IMR-90 (cell line): ENCODE measurements at regions not wholly inside any gene's neighbourhood (a gene's known extent, or its start where the extent isn't known, plus 50 kb on each side); places are given as distances from the start of the nearest gene placed in this dataset.

ENCODE experiments used
- ATAC-seq: fragments of 200-7000 bp; cut with Tn5 transposase; 2 replicates; pipeline ENCODE4 v1.9.1; 2020; ENCODE audit warnings: low read depth, mild to moderate bottlenecking, moderate library complexity
- BruUV-seq: library from RNA; stranded (reverse); fragments of 400-500 nt; replicated peaks from 2 replicates; lab custom pipeline; 2021; lab: Mats Ljungman, UMichigan
- CTCF ChIA-PET: fragments of 300-600 bp; formaldehyde crosslinking; extraction: SDS; loops from one replicate; lab custom pipeline; 2021; ENCODE audit warnings: antibody characterized with exemption; lab: Yijun Ruan, JAX
- POLR2A ChIA-PET: fragments of 300-600 bp; sonication (Branson Sonifier 250); formaldehyde crosslinking; loops from one replicate; lab custom pipeline; 2022; ENCODE audit warnings: antibody characterized with exemption; ENCODE audit not compliant: unreplicated experiment; lab: Charles Lee
- DNase-seq: peaks from one replicate; pipeline ENCODE4 v3.0.0; 2013
- H2AFZ ChIP-seq: replicated peaks from 2 replicates; pipeline ENCODE3; 2013; ENCODE audit warnings: low read length, mild to moderate bottlenecking; ENCODE audit not compliant: poor library complexity
- H2AK5ac ChIP-seq: 2 replicates; pipeline ENCODE4 v1.6.1; 2013; ENCODE audit warnings: low read depth, low read length, inconsistent platforms
- H2AK9ac ChIP-seq: replicated peaks from 2 replicates; pipeline ENCODE3; 2013; ENCODE audit warnings: mild to moderate bottlenecking, low read depth, low read length, moderate library complexity; ENCODE audit not compliant: poor library complexity
- H2BK120ac ChIP-seq: 2 replicates; pipeline ENCODE4 v1.6.1; 2013; ENCODE audit warnings: low read depth, low read length, inconsistent platforms
- H2BK15ac ChIP-seq: 3 replicates; pipeline ENCODE4 v1.6.1; 2013; ENCODE audit warnings: low read depth, low read length, inconsistent platforms
- H2BK20ac ChIP-seq: 2 replicates; pipeline ENCODE4 v1.6.1; 2013; ENCODE audit warnings: low read depth, mild to moderate bottlenecking, inconsistent platforms, low read length, moderate library complexity
- H2BK5ac ChIP-seq: 2 replicates; pipeline ENCODE4 v1.6.1; 2013; ENCODE audit warnings: mild to moderate bottlenecking, low read depth, low read length, inconsistent platforms; ENCODE audit not compliant: poor library complexity, severe bottlenecking
- H3K14ac ChIP-seq: replicated peaks from 2 replicates; pipeline ENCODE4 v1.6.1; 2013; ENCODE audit warnings: low read depth, low read length, inconsistent platforms
- H3K18ac ChIP-seq: 2 replicates; pipeline ENCODE4 v1.6.1; 2013; ENCODE audit warnings: low read depth, low read length, control low read depth
- H3K23ac ChIP-seq: 2 replicates; pipeline ENCODE4 v1.6.1; 2013; ENCODE audit warnings: low read depth, low read length, inconsistent platforms
- H3K27ac ChIP-seq: 2 replicates; pipeline ENCODE4 v1.5.1; 2013; ENCODE audit warnings: mild to moderate bottlenecking, control low read depth, low read length; ENCODE audit not compliant: insufficient read depth
- H3K27me3 ChIP-seq: 2 replicates; pipeline ENCODE4 v1.6.1; 2013; ENCODE audit warnings: low read length; ENCODE audit not compliant: control insufficient read depth, insufficient read depth
- H3K36me3 ChIP-seq: 2 replicates; pipeline ENCODE4 v1.6.1; 2013; ENCODE audit warnings: low read length, mixed read lengths; ENCODE audit not compliant: control insufficient read depth, insufficient read depth
- H3K4ac ChIP-seq: 2 replicates; pipeline ENCODE4 v1.6.1; 2013; ENCODE audit warnings: low read depth, low read length, inconsistent platforms
- H3K4me1 ChIP-seq: 2 replicates; pipeline ENCODE4 v1.6.1; 2013; ENCODE audit warnings: low read length, mixed read lengths; ENCODE audit not compliant: control insufficient read depth, insufficient read depth
- H3K4me2 ChIP-seq: 2 replicates; pipeline ENCODE4 v1.6.1; 2013; ENCODE audit warnings: low read depth, mild to moderate bottlenecking, control low read depth, low read length, moderate library complexity
- H3K4me3 ChIP-seq: 2 replicates; pipeline ENCODE4 v1.5.1; 2013; ENCODE audit warnings: low read depth, mild to moderate bottlenecking, control low read depth, low read length, moderate library complexity; ENCODE audit not compliant: insufficient read depth
- H3K56ac ChIP-seq: 2 replicates; pipeline ENCODE4 v1.6.1; 2013; ENCODE audit warnings: low read length, inconsistent platforms; ENCODE audit not compliant: insufficient read depth; ENCODE audit errors: extremely low read depth
- H3K79me1 ChIP-seq, 2 experiments: 2 replicates each; pipeline ENCODE4 v1.6.1; 2013; ENCODE audit warnings: low read length in 2 of 2, inconsistent platforms in 1 of 2, low read depth in 1 of 2
- H3K9ac ChIP-seq: 2 replicates; pipeline ENCODE4 v1.6.1; 2013; ENCODE audit warnings: low read depth, low read length, control low read depth
- H3K9me1 ChIP-seq: 2 replicates; pipeline ENCODE4 v1.6.1; 2013; ENCODE audit warnings: low read length, inconsistent platforms; ENCODE audit not compliant: insufficient read depth
- H3K9me3 ChIP-seq: 2 replicates; pipeline ENCODE4 v1.6.1; 2013; ENCODE audit warnings: low read length; ENCODE audit not compliant: control insufficient read depth, insufficient read depth
- H4K20me1 ChIP-seq: 2 replicates; pipeline ENCODE4 v1.6.1; 2013; ENCODE audit warnings: low read length, inconsistent platforms; ENCODE audit not compliant: insufficient read depth
- H4K5ac ChIP-seq: 2 replicates; pipeline ENCODE4 v1.6.1; 2013; ENCODE audit warnings: mild to moderate bottlenecking, low read depth, low read length, control low read depth
- H4K8ac ChIP-seq, 2 experiments: 2 replicates each; pipeline ENCODE4 v1.6.1; 2013; ENCODE audit warnings: low read depth in 2 of 2, low read length in 2 of 2, control low read depth in 1 of 2, inconsistent platforms in 1 of 2
- H4K91ac ChIP-seq: 2 replicates; pipeline ENCODE4 v1.6.1; 2013; ENCODE audit warnings: low read depth, low read length, inconsistent platforms; ENCODE audit not compliant: insufficient read depth
- BHLHE40 ChIP-seq: fragments of 150-350 bp; IDR thresholded peaks from 2 replicates; pipeline ENCODE4 v1.6.1; 2016; ENCODE audit warnings: mild to moderate bottlenecking, low read depth, low read length
- CEBPB ChIP-seq: IDR thresholded peaks from 2 replicates; pipeline ENCODE4 v1.6.1; 2012; ENCODE audit warnings: low read depth, low read length, improper control_type of control experiment
- CHD1 ChIP-seq: IDR thresholded peaks from 2 replicates; pipeline ENCODE4 v1.6.1; 2012; ENCODE audit warnings: low read depth, low read length, improper control_type of control experiment
- CTCF ChIP-seq: conservative IDR thresholded peaks from 2 replicates; pipeline ENCODE4 v1.5.1; 2012; ENCODE audit warnings: mild to moderate bottlenecking, low read depth, low read length, improper control_type of control experiment
- ELK1 ChIP-seq: fragments of 150-350 bp; IDR thresholded peaks from 2 replicates; pipeline ENCODE4 v1.6.1; 2016; ENCODE audit warnings: low read depth, mild to moderate bottlenecking, low read length, moderate library complexity, borderline replicate concordance
- FOS ChIP-seq: fragments of 150-350 bp; IDR thresholded peaks from 2 replicates; pipeline ENCODE4 v1.6.1; 2016; ENCODE audit warnings: low read depth, low read length
- MAFK ChIP-seq: IDR thresholded peaks from 2 replicates; pipeline ENCODE4 v1.6.1; 2012; ENCODE audit warnings: low read depth, low read length, improper control_type of control experiment
- MAZ ChIP-seq: IDR thresholded peaks from 2 replicates; pipeline ENCODE4 v1.6.1; 2012; ENCODE audit warnings: low read depth, mild to moderate bottlenecking, low read length, improper control_type of control experiment, moderate library complexity, borderline replicate concordance
- MXI1 ChIP-seq: IDR thresholded peaks from 2 replicates; pipeline ENCODE4 v1.6.1; 2012; ENCODE audit warnings: low read depth, mild to moderate bottlenecking, low read length, moderate library complexity, borderline replicate concordance
- NFE2L2 ChIP-seq: fragments of 150-350 bp; IDR thresholded peaks from 2 replicates; pipeline ENCODE4 v1.6.1; 2016; ENCODE audit warnings: low read depth, mild to moderate bottlenecking, low read length
- POLR2A ChIP-seq: IDR thresholded peaks from 2 replicates; pipeline ENCODE4 v1.6.1; 2012; ENCODE audit warnings: mild to moderate bottlenecking, low read depth, low read length
- RAD21 ChIP-seq: IDR thresholded peaks from 2 replicates; pipeline ENCODE4 v1.6.1; 2012; ENCODE audit warnings: low read length, improper control_type of control experiment
- RCOR1 ChIP-seq: IDR thresholded peaks from 2 replicates; pipeline ENCODE4 v1.6.1; 2012; ENCODE audit warnings: mild to moderate bottlenecking, low read length, improper control_type of control experiment; ENCODE audit not compliant: insufficient replicate concordance
- RFX5 ChIP-seq: IDR thresholded peaks from 2 replicates; pipeline ENCODE4 v1.8.0; 2012; ENCODE audit warnings: low read depth, mild to moderate bottlenecking, low read length, moderate library complexity
- SMC3 ChIP-seq: fragments of 150-350 bp; IDR thresholded peaks from 2 replicates; pipeline ENCODE4 v1.6.1; 2016; ENCODE audit warnings: low read depth, mild to moderate bottlenecking, antibody characterized with exemption, low read length, moderate library complexity
- USF2 ChIP-seq: fragments of 150-350 bp; IDR thresholded peaks from 2 replicates; pipeline ENCODE4 v1.6.1; 2017; ENCODE audit warnings: mild to moderate bottlenecking, antibody characterized with exemption, low read length, low read depth
- WGBS, 2 experiments: methylation state at CpG; one replicate each; pipeline versions ENCODE4 v1.1.5 to v1.1.7; 2013; ENCODE audit warnings: missing lambda C conversion rate in 2 of 2; ENCODE audit not compliant: insufficient read length in 1 of 2; ENCODE audit errors: extremely low coverage in 2 of 2; 5-methylcytosine and 5-hydroxymethylcytosine counted together
- dilution Hi-C: fragments of 300-500 bp; cut with HindIII; formaldehyde crosslinking; loops from one replicate; pipeline ENCODE4 v1.14.3; 2018; ENCODE audit warnings: low sequenced_read_pairs; ENCODE audit not compliant: unreplicated experiment
- in situ Hi-C: fragments of 300-500 bp; cut with MboI; formaldehyde crosslinking; loops from 3 replicates; pipeline ENCODE4 v1.14.3; 2019; ENCODE audit warnings: low sequenced_read_pairs, inconsistent platforms, mixed read lengths
- intact Hi-C: fragments of 100-400 bp; cut with micrococcal nuclease; formaldehyde crosslinking; loops from 2 replicates; pipeline ENCODE4 v1.10.0; 2022

- Histone ChIP-seq H3K18ac (no peak overlapping the region), H3K4me3 (no peak overlapping the region), H4K91ac (no peak overlapping the region), H3K9me3 (no peaks in the 10 kb centered on the region), H3K23ac (no peak overlapping the region), H3K4me1 (no peaks in the 10 kb centered on the region), H2BK120ac (no peak overlapping the region), H4K8ac (no peak overlapping the region), H2AK9ac (no peak overlapping the region), H3K4me2 (no peak overlapping the region), H3K56ac (no peak overlapping the region), H3K4ac (no peak overlapping the region), H3K9ac (no peak overlapping the region), H3K79me1 (no peaks in the 10 kb centered on the region), H2BK5ac (no peak overlapping the region), H3K14ac (no peak overlapping the region), H2AFZ (no peak overlapping the region), H4K20me1 (no peaks in the 10 kb centered on the region), H3K27ac (no peak overlapping the region), H3K27me3 (no peaks in the 10 kb centered on the region), H2BK15ac (no peak overlapping the region), H3K9me1 (no peaks in the 10 kb centered on the region), H4K5ac (no peak overlapping the region), H2BK20ac (no peak overlapping the region), H2AK5ac (no peak overlapping the region), H3K36me3 (no peaks in the 10 kb centered on the region)
- POLR2A ChIA-PET, result no interaction called here
- in situ Hi-C loops (loop anchor here (25.0 kb wide), 1 partner anchor 551 kb away; no protein-coding TSS in a partner anchor), intact Hi-C loops (no loop called here), dilution Hi-C loops (no loop called here)
- CTCF ChIA-PET, result interaction anchor here (0.6 to 1.1 kb wide), 2 partner anchors 12 to 282 kb away, joined by 3 read pairs; no protein-coding TSS in a partner anchor
- WGBS, 2 experiments, result no CpG with 5 or more reads among the region's 2 CpGs
- no peak for TF ChIP-seq ELK1
- no peak for TF ChIP-seq MXI1
- TF ChIP-seq BHLHE40, result no peak
- no peak for TF ChIP-seq CEBPB
- no peak for TF ChIP-seq CHD1
- no peak for TF ChIP-seq NFE2L2
- TF ChIP-seq FOS, result no peak
- no peak for TF ChIP-seq USF2
- TF ChIP-seq SMC3, result no peak
- TF ChIP-seq RFX5, result no peak
- TF ChIP-seq CTCF, result no peak
- TF ChIP-seq RCOR1, result no peak
- TF ChIP-seq POLR2A, result no peak
- no peak for TF ChIP-seq RAD21
- no peak for TF ChIP-seq MAZ
- no peak for TF ChIP-seq MAFK
- ATAC-seq (no peak), DNase-seq (no peak)
- BruUV-seq, result no TSS peak
Measured at GRCh38 chr7:84461093-84461492, 266.5 kb upstream of the SEMA3A start.
